Heart left ventricle (tissue), 16 donors: ENCODE measurements at regions not wholly inside any gene's neighbourhood (a gene's known extent, or its start where the extent isn't known, plus 50 kb on each side); places are given as distances from the start of the nearest gene placed in this dataset.

Source experiments
- ATAC-seq, 4 donors: fragments of 200-7000 bp; cut with Tn5 transposase; one replicate each; pipeline ENCODE4 v1.9.1; 2020 to 2022; ENCODE audit warnings: moderate library complexity in 4 of 4, mild to moderate bottlenecking in 3 of 4, moderate number of reproducible peaks in 1 of 4
- DNase-seq, 5 donors: peaks; one replicate each; pipeline ENCODE4 v3.0.0-alpha.2; 2020
- H3K27ac ChIP-seq, 12 donors: fragments of 200-600 bp; sonication (generic) in 4 of 12; one replicate each; pipeline versions ENCODE4 v1.5.0 to v1.8.0; 2016 to 2022; ENCODE audit warnings: mild to moderate bottlenecking in 2 of 12
- H3K27me3 ChIP-seq, 9 donors: fragments of 200-600 bp; sonication (generic) in 2 of 9; one replicate each; pipeline versions ENCODE4 v1.5.1 to v1.8.0; 2016 to 2022; ENCODE audit warnings: mild to moderate bottlenecking in 3 of 9
- H3K36me3 ChIP-seq, 9 donors: fragments of 200-600 bp; sonication (generic) in 2 of 9; one replicate each; pipeline versions ENCODE4 v1.5.0 to v1.8.0; 2018 to 2022; ENCODE audit warnings: mild to moderate bottlenecking in 2 of 9
- H3K4me1 ChIP-seq, 12 donors: fragments of 200-600 bp; sonication (generic) in 4 of 12; one replicate each; pipeline versions ENCODE4 v1.5.0 to v1.8.0; 2016 to 2022; ENCODE audit warnings: mild to moderate bottlenecking in 3 of 12
- H3K4me3 ChIP-seq, 12 donors: fragments of 200-600 bp; sonication (generic) in 4 of 12; one replicate each; pipeline versions ENCODE4 v1.5.0 to v1.8.0; 2017 to 2022; ENCODE audit warnings: mild to moderate bottlenecking in 9 of 12, moderate library complexity in 4 of 12
- H3K9me3 ChIP-seq, 12 donors: fragments of 200-600 bp; sonication (generic) in 4 of 12; one replicate each; pipeline versions ENCODE4 v1.5.0 to v1.8.0; 2016 to 2022; ENCODE audit warnings: mild to moderate bottlenecking in 1 of 12
- POLR2A ChIP-seq, 2 donors: fragments of 450-650 bp; IDR thresholded peaks; one replicate each; pipeline ENCODE4 v1.6.1; 2017; ENCODE audit warnings: antibody characterized with exemption in 2 of 2, mild to moderate bottlenecking in 2 of 2, moderate library complexity in 2 of 2
- WGBS, 4 donors: extraction: QIAGEN DNeasy Blood & Tissue Kit in 2 of 4; methylation state at CpG; one replicate each; pipeline versions ENCODE4 v1.1.5 to v1.1.7; 2013 to 2018; 5-methylcytosine and 5-hydroxymethylcytosine counted together
- intact Hi-C, 10 donors: fragments of 100-400 bp; cut with DNase I; formaldehyde crosslinking; loops; one replicate each; pipeline versions ENCODE4 v1.11.1 to v1.14.2; 2022
- TF ChIP-seq, protein P1 (sequence below), 12 donors: fragments of 200-600 bp; sonication (generic) in 4 of 12; IDR thresholded peaks; one replicate each; pipeline versions ENCODE4 v1.5.0 to v1.8.0; 2018 to 2022; ENCODE audit warnings: antibody characterized with exemption in 12 of 12, mild to moderate bottlenecking in 5 of 12
- donor health status: ischemic (EF 13 %, LVEDD 7.1; RV severe dilation, severe dysfunction).
- donor health status: healthy with polysubstance abuse.
- donor health status: DM: no; HTN: yes; CAD: no.
- donor health status: DM: no; HTN: no; CAD: no.
- donor health status: ischemic (EF 25% LVEDD 6.9; RV normal size, moderate dysfunction).
- donor health status: ischemic (EF 25% LVEDD 5.7; RV mildly dilated, moderate dysfunction).
- donor health status: healthy.
- donor health status: DM: yes; HTN: yes; CAD: no.
- donor health status: ischemic (EF 35%, LVEDD 5.7; RV mildly dilated, moderate dysfunction).
- donor health status: nonischemic (EF 11% LVEDD 7.7; RV severe dilation, severe dysfunction).
- donor health status: DM: yes; HTN: yes; CAD: no.
- donor health status: PGD.
- donor health status: ischemic (EF 29% LVEDD 5.4; RV normal size, mild dysfunction).
- donor health status: nonischemic (EF 23%, LVEDD 6.1; RV moderate dilation, normal function).

DNA sequence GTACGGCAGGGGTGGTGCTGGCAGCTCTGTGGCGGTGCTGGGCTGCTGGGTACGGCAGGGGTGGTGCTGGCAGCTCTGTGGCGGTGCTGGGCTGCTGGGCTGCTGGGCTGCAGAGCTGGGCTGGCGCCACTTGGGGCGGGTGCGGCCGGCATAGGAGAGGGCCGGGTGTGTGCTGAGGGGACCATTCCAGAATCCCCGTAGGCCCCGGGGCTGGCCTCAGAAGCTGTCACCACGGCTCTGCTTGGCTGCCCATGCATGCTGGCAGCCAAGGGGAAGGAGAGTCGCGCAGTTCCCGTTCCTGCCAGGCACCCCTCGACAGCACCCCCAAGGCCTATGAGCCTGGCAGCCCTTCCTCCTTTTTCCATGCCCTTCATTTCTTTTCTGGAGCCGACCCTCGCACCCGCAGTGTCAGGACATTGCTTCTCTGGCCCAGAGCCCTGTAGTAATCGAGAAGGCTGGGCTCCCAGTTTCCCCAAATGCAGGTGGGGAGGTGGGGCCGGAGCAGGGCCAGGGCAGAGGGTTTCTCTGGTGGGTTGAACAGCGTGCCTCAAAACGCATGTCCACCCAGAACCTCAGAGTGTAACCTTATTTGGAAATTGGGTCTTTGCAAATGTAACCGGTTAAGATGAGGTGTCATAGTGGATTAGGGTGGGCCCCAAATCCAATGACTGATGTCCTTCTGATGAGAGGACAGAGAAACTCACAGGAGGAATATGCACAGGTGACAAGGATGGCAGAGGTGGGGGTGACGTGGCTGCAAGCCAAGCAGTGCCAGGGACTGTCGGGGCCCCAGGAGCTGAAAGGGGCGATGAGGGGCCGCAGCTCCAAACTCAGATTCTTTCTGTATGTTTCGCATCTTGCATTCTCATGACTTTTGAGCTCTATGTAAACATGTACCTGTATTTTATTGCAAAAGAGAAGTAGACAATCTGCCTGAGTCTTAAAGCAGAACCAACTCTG, 71.0 kb upstream of the ACTRT2 start:
- intact Hi-C loops, result no loop called here
- Histone ChIP-seq H3K4me3 (no peak overlapping the region), H3K9me3 (peaks cover 0 to 18% (median 7%) of the 10 kb centered on the region in 12 donors), H3K4me1 (peaks cover 0 to 5% (median 0%) of the 10 kb centered on the region in 12 donors), H3K36me3 (no peaks in the 10 kb centered on the region), H3K27me3 (peaks cover 0 to 12% (median 0%) of the 10 kb centered on the region in 9 donors), H3K27ac (no peak overlapping the region)
- WGBS, 4 donors, result 74 to 85% (median 84%) methylated on average over 17 to 29 of the region's 29 CpGs
- DNase-seq (peak in 2 of 5 donors; percentile 9 to 28), ATAC-seq (no peak)
- no peak for TF ChIP-seq POLR2A (IDR thresholded peaks at IDR 0.05)
- TF ChIP-seq, protein P1, sequence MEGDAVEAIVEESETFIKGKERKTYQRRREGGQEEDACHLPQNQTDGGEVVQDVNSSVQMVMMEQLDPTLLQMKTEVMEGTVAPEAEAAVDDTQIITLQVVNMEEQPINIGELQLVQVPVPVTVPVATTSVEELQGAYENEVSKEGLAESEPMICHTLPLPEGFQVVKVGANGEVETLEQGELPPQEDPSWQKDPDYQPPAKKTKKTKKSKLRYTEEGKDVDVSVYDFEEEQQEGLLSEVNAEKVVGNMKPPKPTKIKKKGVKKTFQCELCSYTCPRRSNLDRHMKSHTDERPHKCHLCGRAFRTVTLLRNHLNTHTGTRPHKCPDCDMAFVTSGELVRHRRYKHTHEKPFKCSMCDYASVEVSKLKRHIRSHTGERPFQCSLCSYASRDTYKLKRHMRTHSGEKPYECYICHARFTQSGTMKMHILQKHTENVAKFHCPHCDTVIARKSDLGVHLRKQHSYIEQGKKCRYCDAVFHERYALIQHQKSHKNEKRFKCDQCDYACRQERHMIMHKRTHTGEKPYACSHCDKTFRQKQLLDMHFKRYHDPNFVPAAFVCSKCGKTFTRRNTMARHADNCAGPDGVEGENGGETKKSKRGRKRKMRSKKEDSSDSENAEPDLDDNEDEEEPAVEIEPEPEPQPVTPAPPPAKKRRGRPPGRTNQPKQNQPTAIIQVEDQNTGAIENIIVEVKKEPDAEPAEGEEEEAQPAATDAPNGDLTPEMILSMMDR (IDR thresholded peaks at IDR 0.05), result no peak

DNA sequence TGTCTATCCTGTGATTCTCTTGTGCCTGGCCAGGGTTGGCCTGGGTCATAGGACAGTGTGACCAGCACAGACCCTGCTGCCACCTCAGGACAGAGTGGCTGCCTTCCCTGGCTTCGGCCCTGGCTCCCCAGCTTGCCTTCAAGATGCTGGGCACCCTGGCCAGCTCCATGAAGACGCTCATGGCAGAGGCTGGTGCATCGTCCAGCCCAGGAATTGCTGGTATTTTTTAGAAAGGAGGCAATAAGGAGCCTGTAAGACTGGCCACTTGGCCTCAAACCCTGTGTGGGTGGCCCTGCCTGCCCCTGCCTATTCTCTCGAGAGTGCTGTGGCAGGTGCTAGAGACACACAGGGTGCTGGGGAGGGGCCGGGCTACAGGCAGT, 70.4 kb upstream of the ACTRT2 start:
- DNase-seq (peak in 2 of 5 donors; percentile 1 to 23), ATAC-seq (no peak)
- H3K27ac ChIP-seq, result no peak overlapping the region
- peaks cover 0 to 12% (median 0%) of the 10 kb centered on the region in 9 donors for H3K27me3 ChIP-seq
- H3K4me3 ChIP-seq, result no peak overlapping the region
- 63 to 74% (median 67%) methylated on average over 4 to 5 of the region's 5 CpGs for WGBS, 4 donors
- intact Hi-C loops, result no loop called here
- no peak for TF ChIP-seq POLR2A (IDR thresholded peaks at IDR 0.05)
- TF ChIP-seq, protein P1 (IDR thresholded peaks at IDR 0.05), result no peak
- H3K36me3 ChIP-seq, result no peaks in the 10 kb centered on the region
- H3K4me1 ChIP-seq, result peaks cover 0 to 5% (median 0%) of the 10 kb centered on the region in 12 donors
- H3K9me3 ChIP-seq, result peaks cover 0 to 24% (median 7%) of the 10 kb centered on the region in 12 donors

DNA sequence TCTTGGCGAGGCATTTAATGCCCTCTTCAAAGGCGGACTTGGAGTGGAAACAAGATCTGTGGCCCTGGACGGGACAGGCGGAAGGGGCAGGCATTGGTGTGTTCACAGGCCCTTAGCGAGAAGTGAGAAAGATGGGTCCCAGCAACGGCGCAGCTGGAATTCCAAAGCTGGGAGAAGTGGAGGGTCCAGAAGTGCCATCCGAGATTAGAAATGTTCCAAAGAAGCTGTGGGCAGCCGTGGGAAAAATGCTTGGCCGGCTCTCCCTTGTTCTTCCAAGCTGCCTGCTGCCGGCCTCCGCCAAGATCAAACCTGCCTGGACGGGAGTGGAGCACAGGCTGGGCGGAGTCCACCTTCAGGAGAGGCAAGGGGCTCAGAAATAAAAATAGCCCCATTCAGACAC, 69.4 kb upstream of the ACTRT2 start:
- DNase-seq, result peak in 2 of 5 donors; percentile 14 to 22
- WGBS, 4 donors, result 40 to 63% (median 56%) methylated on average over 14 of the region's 14 CpGs
- Histone ChIP-seq H3K9me3 (peaks cover 0 to 34% (median 10%) of the 10 kb centered on the region in 12 donors), H3K4me3 (no peak overlapping the region), H3K27me3 (peaks cover 0 to 10% (median 0%) of the 10 kb centered on the region in 9 donors), H3K4me1 (peaks cover 0 to 5% (median 0%) of the 10 kb centered on the region in 12 donors), H3K27ac (no peak overlapping the region), H3K36me3 (no peaks in the 10 kb centered on the region)
- ATAC-seq, result peak in 1 of 4 donors; percentile 57
- TF ChIP-seq POLR2A (IDR thresholded peaks at IDR 0.05), result no peak
- TF ChIP-seq, protein P1 (IDR thresholded peaks at IDR 0.05), result no peak
- intact Hi-C loops, result no loop called here

DNA sequence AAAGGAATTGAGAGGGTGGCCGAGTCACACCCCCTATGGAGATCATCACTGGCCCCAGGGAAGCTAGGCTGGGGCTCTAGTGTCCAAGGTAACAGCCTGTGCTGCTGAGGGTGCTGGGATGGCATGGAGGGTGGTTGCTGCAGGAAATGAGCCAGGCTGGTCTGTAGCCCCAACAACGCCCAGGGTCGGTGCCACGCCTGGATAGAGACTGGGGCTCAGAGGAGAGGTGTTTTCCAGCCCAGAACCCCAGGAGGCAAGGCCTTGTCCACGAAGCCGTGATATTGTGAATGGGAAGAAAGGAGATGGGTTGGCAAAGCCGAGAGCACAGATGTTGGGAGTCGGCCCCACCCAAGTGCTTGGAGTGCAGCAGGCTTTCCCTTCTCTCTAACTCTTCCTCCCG, 68.9 kb upstream of the ACTRT2 start:
- H3K4me3 ChIP-seq, result no peak overlapping the region
- TF ChIP-seq, protein P1 (IDR thresholded peaks at IDR 0.05), result no peak
- no peak for TF ChIP-seq POLR2A (IDR thresholded peaks at IDR 0.05)
- H3K9me3 ChIP-seq, result peaks cover 0 to 39% (median 13%) of the 10 kb centered on the region in 12 donors
- no peaks in the 10 kb centered on the region for H3K36me3 ChIP-seq
- 62 to 79% (median 71%) methylated on average over 8 to 9 of the region's 9 CpGs for WGBS, 4 donors
- ATAC-seq, result no peak
- intact Hi-C loops, result no loop called here
- no peak overlapping the region for H3K27ac ChIP-seq
- DNase-seq, result peak in 2 of 5 donors; percentile 8 to 50
- peaks cover 0 to 6% (median 0%) of the 10 kb centered on the region in 9 donors for H3K27me3 ChIP-seq
- H3K4me1 ChIP-seq, result peaks cover 0 to 5% (median 0%) of the 10 kb centered on the region in 12 donors
